CD8-positive, alpha-beta memory T cell (primary cell): ENCODE measurements at regions not wholly inside any gene's neighbourhood (a gene's known extent, or its start where the extent isn't known, plus 50 kb on each side); places are given as distances from the start of the nearest gene placed in this dataset.

Experiments
- CTCF ChIA-PET: fragments of 350-600 bp; sonication (Branson Sonifier 250); formaldehyde crosslinking; loops from one replicate; lab custom pipeline; 2021; ENCODE audit warnings: antibody characterized with exemption; lab: Charles Lee
- POLR2A ChIA-PET: fragments of 350-600 bp; sonication (Branson Sonifier 250); formaldehyde crosslinking; loops from one replicate; lab custom pipeline; 2021; ENCODE audit warnings: antibody characterized with exemption; lab: Charles Lee
- DNase-seq, 5 donors: peaks; one replicate each; pipeline versions ENCODE4 v3.0.0 to v3.0.0-alpha.2; 2020 to 2022; ENCODE audit warnings: mixed read lengths in 1 of 5
- H3K27ac ChIP-seq: one replicate; pipeline ENCODE4 v1.7.0; 2013; ENCODE audit warnings: low read depth, mild to moderate bottlenecking, low read length, moderate library complexity
- H3K27me3 ChIP-seq: 2 replicates; pipeline ENCODE4 v1.7.0; 2013; ENCODE audit warnings: low read length, mild to moderate bottlenecking; ENCODE audit not compliant: insufficient read depth, poor library complexity, severe bottlenecking
- H3K36me3 ChIP-seq: 2 replicates; pipeline ENCODE4 v1.7.0; 2013; ENCODE audit warnings: mild to moderate bottlenecking, low read length, moderate library complexity; ENCODE audit not compliant: insufficient read depth
- H3K4me1 ChIP-seq: 2 replicates; pipeline ENCODE4 v1.7.0; 2013; ENCODE audit warnings: mild to moderate bottlenecking, low read length, moderate library complexity; ENCODE audit not compliant: insufficient read depth
- H3K4me3 ChIP-seq: 2 replicates; pipeline ENCODE4 v1.7.0; 2013; ENCODE audit warnings: mild to moderate bottlenecking, low read length
- H3K9me3 ChIP-seq: 2 replicates; pipeline ENCODE4 v1.7.0; 2013; ENCODE audit warnings: mild to moderate bottlenecking, low read length
- H3K27ac Mint-ChIP-seq, 8 donors: one replicate each; pipeline ENCODE4 v1.8.0; 2020 to 2021; ENCODE audit warnings: mixed read lengths in 8 of 8, mild to moderate bottlenecking in 6 of 8, inconsistent platforms in 3 of 8, moderate library complexity in 3 of 8
- H3K27me3 Mint-ChIP-seq, 2 donors: one replicate each; pipeline ENCODE4 v1.8.0; 2020 to 2021; ENCODE audit warnings: mixed read lengths in 2 of 2, mild to moderate bottlenecking in 1 of 2, moderate library complexity in 1 of 2
- H3K36me3 Mint-ChIP-seq, 3 donors: one replicate each; pipeline ENCODE4 v1.8.0; 2020 to 2021; ENCODE audit warnings: mixed read lengths in 3 of 3, inconsistent platforms in 1 of 3, mild to moderate bottlenecking in 1 of 3
- H3K4me1 Mint-ChIP-seq, 3 donors: one replicate each; pipeline ENCODE4 v1.8.0; 2020 to 2021; ENCODE audit warnings: mixed read lengths in 3 of 3, inconsistent platforms in 1 of 3, mild to moderate bottlenecking in 1 of 3
- H3K4me3 Mint-ChIP-seq, 7 donors: one replicate each; pipeline ENCODE4 v1.8.0; 2020 to 2021; ENCODE audit warnings: mixed read lengths in 7 of 7, mild to moderate bottlenecking in 6 of 7, moderate library complexity in 4 of 7, inconsistent platforms in 2 of 7
- H3K9me3 Mint-ChIP-seq, 5 donors: one replicate each; pipeline ENCODE4 v1.8.0; 2020 to 2022; ENCODE audit warnings: mixed read lengths in 5 of 5, mild to moderate bottlenecking in 3 of 5, moderate library complexity in 2 of 5, inconsistent platforms in 1 of 5

DNA sequence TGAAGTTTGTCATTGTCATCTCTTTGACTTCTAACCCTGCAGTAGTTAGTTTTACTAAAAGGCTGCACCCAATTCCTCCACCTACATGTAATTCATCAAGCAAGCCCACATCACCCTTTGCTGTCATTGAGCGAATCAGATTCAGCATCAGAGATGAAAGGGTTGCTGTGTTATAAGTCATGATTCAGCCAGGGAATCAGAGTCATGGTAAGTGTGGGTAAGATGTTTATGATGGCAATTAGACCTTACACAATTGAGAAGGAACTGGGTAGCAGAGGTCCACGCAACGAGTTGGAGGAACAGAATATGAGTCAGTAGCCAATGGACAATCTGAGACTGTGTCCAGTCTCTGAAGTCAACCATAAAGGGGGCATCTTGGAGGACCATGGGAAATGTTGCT lies 162.8 kb upstream of the SNX19 start:
- Mint-ChIP-seq H3K36me3 (no peaks in the 10 kb centered on the region), H3K4me3 (no peak overlapping the region), H3K9me3 (peaks cover 0 to 14% (median 1%) of the 10 kb centered on the region in 5 donors), H3K27ac (no peak overlapping the region), H3K4me1 (no peaks in the 10 kb centered on the region), H3K27me3 (no peaks in the 10 kb centered on the region)
- no peak for DNase-seq
- Histone ChIP-seq H3K27me3 (no peaks in the 10 kb centered on the region), H3K27ac (no peak overlapping the region), H3K4me3 (no peak overlapping the region), H3K4me1 (no peaks in the 10 kb centered on the region), H3K36me3 (no peaks in the 10 kb centered on the region), H3K9me3 (no peaks in the 10 kb centered on the region)
- POLR2A ChIA-PET = no interaction called here
- CTCF ChIA-PET = no interaction called here

DNA sequence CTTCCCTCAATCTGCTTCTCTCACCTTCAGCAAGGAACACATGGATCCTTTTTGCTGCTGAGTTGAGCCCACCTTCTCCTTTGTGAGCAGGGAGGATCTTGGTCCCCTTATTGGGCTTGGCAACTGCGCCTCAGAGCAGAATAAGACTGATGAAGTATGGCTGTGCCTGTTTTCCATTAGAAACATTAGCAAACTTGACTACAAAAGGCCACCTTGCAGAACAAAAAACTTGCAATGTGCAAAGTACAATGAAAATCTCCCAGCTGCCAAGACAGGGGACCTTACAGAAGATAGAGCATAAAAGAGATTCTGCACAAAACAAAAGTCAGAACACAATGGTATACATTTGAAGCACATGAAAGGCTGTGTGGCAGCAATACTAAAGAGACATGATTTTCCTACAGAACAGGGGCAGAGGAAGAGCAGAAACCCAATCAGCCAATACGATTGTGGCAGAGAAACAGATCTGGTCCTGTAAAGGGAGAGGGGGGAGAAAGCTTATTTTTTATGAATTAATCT lies 173.5 kb upstream of the SNX19 start:
- Histone ChIP-seq H3K9me3 (no peaks in the 10 kb centered on the region), H3K27me3 (no peaks in the 10 kb centered on the region), H3K4me1 (no peaks in the 10 kb centered on the region), H3K4me3 (no peak overlapping the region), H3K36me3 (no peaks in the 10 kb centered on the region), H3K27ac (no peak overlapping the region)
- peaks cover 1 to 4% of the 10 kb centered on the region in 2 donors for H3K27me3 Mint-ChIP-seq
- H3K4me1 Mint-ChIP-seq = no peaks in the 10 kb centered on the region
- peak overlapping the region in 1 of 8 donors; percentile 24 for H3K27ac Mint-ChIP-seq
- H3K36me3 Mint-ChIP-seq = no peaks in the 10 kb centered on the region
- ChIA-PET POLR2A (no interaction called here), CTCF (no interaction called here)
- H3K9me3 Mint-ChIP-seq = peaks cover 5 to 14% (median 9%) of the 10 kb centered on the region in 5 donors
- H3K4me3 Mint-ChIP-seq = no peak overlapping the region
- DNase-seq = no peak

DNA sequence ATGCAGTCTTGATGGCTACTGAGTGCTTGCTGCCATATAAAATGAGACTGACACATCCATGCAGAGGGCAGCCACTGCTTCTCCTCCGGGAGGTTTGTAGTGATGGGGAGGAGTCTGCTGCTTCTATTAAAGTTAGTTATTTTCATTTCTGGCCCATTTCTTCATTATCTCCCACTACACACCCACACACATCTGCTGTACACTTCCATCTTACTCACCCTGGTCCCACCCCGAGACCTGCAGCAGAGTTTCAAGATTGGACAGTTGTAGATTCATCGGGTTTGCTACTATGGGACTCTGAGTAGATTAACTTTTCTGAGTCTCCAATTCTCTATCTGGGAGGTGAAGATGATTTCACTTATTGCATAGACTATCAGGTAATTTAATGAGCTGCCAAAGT lies 176.2 kb upstream of the SNX19 start:
- Mint-ChIP-seq H3K27me3 (peaks cover 1 to 4% of the 10 kb centered on the region in 2 donors), H3K4me1 (no peaks in the 10 kb centered on the region), H3K4me3 (no peak overlapping the region), H3K27ac (no peak overlapping the region), H3K36me3 (no peaks in the 10 kb centered on the region), H3K9me3 (peaks cover 0 to 5% (median 0%) of the 10 kb centered on the region in 5 donors)
- Histone ChIP-seq H3K27ac (no peak overlapping the region), H3K4me1 (no peaks in the 10 kb centered on the region), H3K4me3 (no peak overlapping the region), H3K9me3 (no peaks in the 10 kb centered on the region), H3K36me3 (no peaks in the 10 kb centered on the region), H3K27me3 (no peaks in the 10 kb centered on the region)
- no peak for DNase-seq
- ChIA-PET CTCF (no interaction called here), POLR2A (no interaction called here)

DNA sequence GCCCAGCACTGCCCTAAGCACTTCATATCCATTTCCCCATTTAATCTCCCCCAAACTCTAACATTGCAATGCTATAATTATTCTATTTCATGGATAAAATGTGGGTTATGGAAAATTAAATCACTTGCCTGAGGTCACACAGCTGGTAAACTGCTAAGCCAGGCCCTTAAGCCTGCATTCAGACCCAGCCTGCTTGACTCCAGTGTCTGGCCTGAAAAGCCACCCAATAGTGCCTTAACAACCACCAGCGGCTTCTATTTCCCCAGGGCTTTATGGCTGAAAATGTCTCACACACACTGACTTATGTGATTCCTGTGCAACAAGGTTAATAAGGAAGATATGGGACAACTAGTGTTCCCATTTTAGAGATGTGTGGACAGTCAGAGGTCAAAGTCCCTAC lies 178.5 kb upstream of the SNX19 start:
- H3K4me3 Mint-ChIP-seq = no peak overlapping the region
- H3K4me1 Mint-ChIP-seq = no peaks in the 10 kb centered on the region
- Histone ChIP-seq H3K36me3 (no peaks in the 10 kb centered on the region), H3K4me1 (no peaks in the 10 kb centered on the region), H3K4me3 (no peak overlapping the region), H3K27me3 (no peaks in the 10 kb centered on the region), H3K27ac (no peak overlapping the region), H3K9me3 (no peaks in the 10 kb centered on the region)
- DNase-seq = no peak
- CTCF ChIA-PET = no interaction called here
- H3K9me3 Mint-ChIP-seq = peaks cover 0 to 7% (median 0%) of the 10 kb centered on the region in 5 donors
- POLR2A ChIA-PET = no interaction called here
- H3K27ac Mint-ChIP-seq = no peak overlapping the region
- no peaks in the 10 kb centered on the region for H3K36me3 Mint-ChIP-seq
- no peaks in the 10 kb centered on the region for H3K27me3 Mint-ChIP-seq

DNA sequence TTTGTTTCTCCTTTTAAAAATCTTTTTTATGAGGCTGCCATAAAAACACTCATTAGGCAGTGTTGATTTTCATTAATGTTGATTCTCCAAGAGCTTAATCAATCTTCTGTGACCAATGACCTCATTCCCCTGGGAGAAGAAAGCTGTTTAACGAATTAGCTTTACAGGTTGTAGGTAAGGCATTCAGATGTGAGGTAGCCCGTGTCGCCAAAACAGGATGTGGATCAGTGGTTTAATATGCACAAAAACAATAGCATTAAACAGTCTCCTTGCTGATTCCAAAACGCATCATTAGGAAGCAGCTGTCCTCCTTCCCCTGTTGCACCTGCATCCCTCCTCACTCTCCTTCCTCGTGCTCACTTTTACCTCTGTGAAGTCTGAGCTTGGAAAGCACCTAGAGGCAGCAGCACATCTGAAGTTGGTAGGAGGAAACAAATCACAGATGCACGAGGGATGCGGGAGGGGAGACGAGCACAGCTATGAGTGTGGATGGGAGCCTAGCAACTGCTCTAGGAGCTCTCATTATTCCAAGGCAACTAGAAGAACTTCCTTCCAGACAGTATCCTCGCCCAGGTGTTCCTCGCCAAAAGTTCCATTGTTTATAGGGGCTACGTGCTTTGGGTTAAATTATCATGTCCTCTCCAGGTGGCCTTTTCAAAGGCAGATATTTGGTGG lies 179.4 kb upstream of the SNX19 start:
- Mint-ChIP-seq H3K27ac (no peak overlapping the region), H3K27me3 (no peaks in the 10 kb centered on the region), H3K4me3 (no peak overlapping the region), H3K4me1 (no peaks in the 10 kb centered on the region), H3K36me3 (no peaks in the 10 kb centered on the region), H3K9me3 (peaks cover 0 to 7% (median 0%) of the 10 kb centered on the region in 5 donors)
- H3K4me3 ChIP-seq = no peak overlapping the region
- H3K4me1 ChIP-seq = no peaks in the 10 kb centered on the region
- ChIA-PET CTCF (no interaction called here), POLR2A (no interaction called here)
- no peaks in the 10 kb centered on the region for H3K36me3 ChIP-seq
- no peak for DNase-seq
- no peaks in the 10 kb centered on the region for H3K9me3 ChIP-seq
- H3K27me3 ChIP-seq = no peaks in the 10 kb centered on the region
- H3K27ac ChIP-seq = no peak overlapping the region

DNA sequence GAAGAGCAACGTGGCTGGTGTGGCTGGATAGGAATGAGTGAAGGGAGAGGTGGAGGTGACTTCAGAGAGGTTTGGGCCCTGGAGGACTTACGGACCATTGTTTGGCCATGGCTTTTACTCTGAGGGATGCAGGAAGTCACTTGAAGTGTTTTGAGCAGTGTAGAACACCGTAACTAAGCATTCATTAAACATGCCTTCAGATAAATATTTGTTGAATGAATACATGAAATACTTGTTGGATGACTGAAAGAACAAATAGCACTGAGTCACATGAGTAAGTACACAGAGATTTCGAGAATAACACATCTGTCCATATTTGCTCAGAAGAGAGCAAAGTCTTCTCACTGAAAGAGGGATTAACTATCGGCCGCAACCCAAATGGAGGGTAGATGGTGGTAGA lies 182.7 kb upstream of the SNX19 start:
- POLR2A ChIA-PET = no interaction called here
- H3K36me3 Mint-ChIP-seq = no peaks in the 10 kb centered on the region
- H3K36me3 ChIP-seq = no peaks in the 10 kb centered on the region
- no peak overlapping the region for H3K27ac ChIP-seq
- H3K27ac Mint-ChIP-seq = no peak overlapping the region
- no peaks in the 10 kb centered on the region for H3K4me1 Mint-ChIP-seq
- no peak for DNase-seq
- H3K9me3 ChIP-seq = no peaks in the 10 kb centered on the region
- H3K9me3 Mint-ChIP-seq = peaks cover 0 to 7% (median 0%) of the 10 kb centered on the region in 5 donors
- no peaks in the 10 kb centered on the region for H3K4me1 ChIP-seq
- H3K4me3 Mint-ChIP-seq = no peak overlapping the region
- no peaks in the 10 kb centered on the region for H3K27me3 ChIP-seq
- H3K27me3 Mint-ChIP-seq = peaks cover 4 to 5% of the 10 kb centered on the region in 2 donors
- H3K4me3 ChIP-seq = no peak overlapping the region
- CTCF ChIA-PET = no interaction called here

DNA sequence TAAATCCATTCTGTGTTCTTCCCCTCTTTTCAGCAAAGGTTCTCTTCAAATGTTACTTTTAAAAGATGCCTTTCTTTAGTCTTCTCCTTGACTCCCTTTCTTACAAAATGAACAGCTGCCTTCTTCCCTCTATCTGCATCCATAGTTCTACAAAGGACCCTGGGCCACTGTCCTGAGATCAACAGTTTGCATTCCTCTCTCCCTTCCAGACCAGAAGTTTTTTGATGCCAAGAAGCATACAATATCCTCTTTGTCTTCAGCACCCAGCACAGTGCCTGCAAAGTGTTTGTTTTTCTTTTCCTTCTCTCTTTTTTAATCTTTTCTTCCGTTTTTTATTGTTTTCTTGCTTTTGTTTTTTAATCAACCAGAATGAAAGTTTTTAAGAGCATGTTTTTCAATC lies 183.5 kb upstream of the SNX19 start:
- Mint-ChIP-seq H3K27me3 (peaks cover 4 to 5% of the 10 kb centered on the region in 2 donors), H3K4me1 (no peaks in the 10 kb centered on the region), H3K27ac (no peak overlapping the region), H3K4me3 (no peak overlapping the region), H3K9me3 (peaks cover 0 to 4% (median 2%) of the 10 kb centered on the region in 5 donors), H3K36me3 (no peaks in the 10 kb centered on the region)
- no peak overlapping the region for H3K4me3 ChIP-seq
- no peaks in the 10 kb centered on the region for H3K36me3 ChIP-seq
- no peak for DNase-seq
- ChIA-PET CTCF (no interaction called here), POLR2A (no interaction called here)
- H3K4me1 ChIP-seq = no peaks in the 10 kb centered on the region
- H3K27me3 ChIP-seq = no peaks in the 10 kb centered on the region
- no peaks in the 10 kb centered on the region for H3K9me3 ChIP-seq
- no peak overlapping the region for H3K27ac ChIP-seq

DNA sequence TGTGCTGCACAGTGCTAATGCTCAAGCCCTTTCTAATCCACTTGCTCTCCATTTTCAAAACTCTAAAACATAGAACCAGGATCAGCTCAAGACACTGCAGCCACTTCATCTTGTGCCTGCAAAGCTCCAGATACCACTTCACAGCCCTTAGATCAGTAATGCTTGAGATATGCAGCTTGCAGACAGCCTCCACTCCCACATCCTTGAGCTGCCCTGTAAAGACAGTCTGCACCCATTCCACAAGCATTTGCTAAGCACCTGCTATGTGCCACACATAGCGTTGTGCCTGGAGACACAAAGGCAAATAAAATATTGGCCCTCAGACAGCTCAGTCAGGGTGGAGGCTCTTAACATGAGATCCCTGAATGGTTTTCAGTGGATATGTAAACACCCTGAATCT lies 192.5 kb upstream of the SNX19 start:
- POLR2A ChIA-PET = no interaction called here
- no peak overlapping the region for H3K27ac ChIP-seq
- no peaks in the 10 kb centered on the region for H3K36me3 ChIP-seq
- Mint-ChIP-seq H3K27ac (no peak overlapping the region), H3K9me3 (peaks cover 0 to 6% (median 0%) of the 10 kb centered on the region in 5 donors), H3K4me1 (no peaks in the 10 kb centered on the region), H3K4me3 (no peak overlapping the region), H3K27me3 (peaks cover 0 to 4% of the 10 kb centered on the region in 2 donors), H3K36me3 (no peaks in the 10 kb centered on the region)
- H3K9me3 ChIP-seq = no peaks in the 10 kb centered on the region
- no peaks in the 10 kb centered on the region for H3K4me1 ChIP-seq
- CTCF ChIA-PET = no interaction called here
- DNase-seq = no peak
- H3K4me3 ChIP-seq = no peak overlapping the region
- H3K27me3 ChIP-seq = no peaks in the 10 kb centered on the region
